WTC11 (cell line): ENCODE measurements at regions not wholly inside any gene's neighbourhood (a gene's known extent, or its start where the extent isn't known, plus 50 kb on each side); places are given as distances from the start of the nearest gene placed in this dataset.

ENCODE experiments used
- ATAC-seq: fragments of 200-7000 bp; cut with Tn5 transposase; 2 replicates; pipeline ENCODE4 v1.10.0; 2021; ENCODE audit warnings: mild to moderate bottlenecking, moderate library complexity
- CTCF ChIA-PET: fragments of 300-600 bp; sonication (Branson Sonifier 250); formaldehyde crosslinking; loops from one replicate; lab custom pipeline; 2021; ENCODE audit warnings: antibody characterized with exemption; lab: Charles Lee
- POLR2A ChIA-PET: fragments of 350-600 bp; sonication (Branson Sonifier 250); formaldehyde crosslinking; loops from one replicate; lab custom pipeline; 2021; ENCODE audit warnings: antibody characterized with exemption; lab: Charles Lee
- DNase-seq: peaks from one replicate; pipeline ENCODE4 v3.0.0; 2021; ENCODE audit warnings: low spot score
- H3K27ac Mint-ChIP-seq: 2 replicates; pipeline ENCODE4 v1.8.0; 2021; ENCODE audit warnings: mixed read lengths
- H3K27me3 Mint-ChIP-seq: 2 replicates; pipeline ENCODE4 v1.8.0; 2021; ENCODE audit warnings: low read depth, mild to moderate bottlenecking, moderate library complexity, mixed read lengths
- H3K36me3 Mint-ChIP-seq: 2 replicates; pipeline ENCODE4 v1.8.0; 2021; ENCODE audit warnings: mixed read lengths
- H3K4me1 Mint-ChIP-seq: 2 replicates; pipeline ENCODE4 v1.8.0; 2022; ENCODE audit warnings: mixed read lengths
- H3K4me3 Mint-ChIP-seq: 2 replicates; pipeline ENCODE4 v1.8.0; 2021; ENCODE audit warnings: mild to moderate bottlenecking, moderate library complexity, mixed read lengths
- H3K9me3 Mint-ChIP-seq: 2 replicates; pipeline ENCODE4 v1.8.0; 2021; ENCODE audit warnings: mixed read lengths
- ATF3 ChIP-seq: sonication (generic); formaldehyde crosslinking; conservative IDR thresholded peaks from 2 replicates; pipeline ENCODE4 v1.8.1; 2022; ENCODE audit warnings: mild to moderate bottlenecking, missing genetic modification reagents
- CREB1 ChIP-seq: sonication (generic); formaldehyde crosslinking; IDR thresholded peaks from 2 replicates; pipeline ENCODE4 v1.8.0; 2023; ENCODE audit warnings: mild to moderate bottlenecking, missing genetic modification reagents
- CREM ChIP-seq: sonication (generic); formaldehyde crosslinking; IDR thresholded peaks from 2 replicates; pipeline ENCODE4 v1.8.1; 2022; ENCODE audit warnings: mild to moderate bottlenecking, missing genetic modification reagents, moderate library complexity
- ELF4 ChIP-seq: sonication (generic); formaldehyde crosslinking; IDR thresholded peaks from 2 replicates; pipeline ENCODE4 v1.8.1; 2022; ENCODE audit warnings: low read depth, mild to moderate bottlenecking, moderate library complexity, missing genetic modification reagents
- FOXK1 ChIP-seq: sonication (generic); formaldehyde crosslinking; IDR thresholded peaks from 2 replicates; pipeline ENCODE4 v1.8.0; 2022; ENCODE audit warnings: mild to moderate bottlenecking, moderate library complexity, missing genetic modification reagents
- FOXP1 ChIP-seq: sonication (generic); formaldehyde crosslinking; IDR thresholded peaks from 2 replicates; pipeline ENCODE4 v1.8.0; 2022; ENCODE audit warnings: missing genetic modification reagents, mild to moderate bottlenecking, moderate library complexity, borderline replicate concordance
- GABPB1 ChIP-seq: sonication (generic); formaldehyde crosslinking; IDR thresholded peaks from 2 replicates; pipeline ENCODE4 v1.8.1; 2023; ENCODE audit warnings: mild to moderate bottlenecking, missing genetic modification reagents
- JAZF1 ChIP-seq: fragments of 250-450 bp; sonication (Bioruptor Pico); IDR thresholded peaks from 2 replicates; pipeline ENCODE4 v1.9.0; 2021; ENCODE audit warnings: moderate library complexity, mild to moderate bottlenecking, inconsistent platforms
- JUN ChIP-seq: sonication (generic); formaldehyde crosslinking; IDR thresholded peaks from 2 replicates; pipeline ENCODE4 v1.8.0; 2023; ENCODE audit warnings: mild to moderate bottlenecking, missing genetic modification reagents
- KAT7 ChIP-seq: sonication (generic); formaldehyde crosslinking; IDR thresholded peaks from 2 replicates; pipeline ENCODE4 v1.8.1; 2023; ENCODE audit warnings: missing genetic modification reagents, mild to moderate bottlenecking, borderline replicate concordance
- RORB ChIP-seq: fragments of 250-450 bp; sonication (Bioruptor Pico); IDR thresholded peaks from 2 replicates; pipeline ENCODE4 v1.9.0; 2021; ENCODE audit warnings: mild to moderate bottlenecking
- SMAD3 ChIP-seq: sonication (generic); formaldehyde crosslinking; IDR thresholded peaks from 2 replicates; pipeline ENCODE4 v1.8.0; 2022; ENCODE audit warnings: missing genetic modification reagents, mild to moderate bottlenecking, borderline replicate concordance
- SP1 ChIP-seq: sonication (generic); formaldehyde crosslinking; conservative IDR thresholded peaks from 2 replicates; pipeline ENCODE4 v1.8.1; 2022; ENCODE audit warnings: missing genetic modification reagents
- TCF7 ChIP-seq: sonication (generic); formaldehyde crosslinking; IDR thresholded peaks from 2 replicates; pipeline ENCODE4 v1.8.0; 2022; ENCODE audit warnings: mild to moderate bottlenecking, low read depth, missing genetic modification reagents, moderate library complexity
- ZNF219 ChIP-seq: sonication (generic); formaldehyde crosslinking; IDR thresholded peaks from 2 replicates; pipeline ENCODE4 v1.8.0; 2023; ENCODE audit warnings: missing genetic modification reagents, mild to moderate bottlenecking, borderline replicate concordance
- TF ChIP-seq, protein P1 (sequence below): fragments of 250-450 bp; sonication (Bioruptor Pico); IDR thresholded peaks from 2 replicates; pipeline ENCODE4 v1.9.0; 2021; ENCODE audit warnings: mild to moderate bottlenecking
- TF ChIP-seq, protein P2 (sequence below): sonication (generic); formaldehyde crosslinking; IDR thresholded peaks from 2 replicates; pipeline ENCODE4 v1.8.1; 2022; ENCODE audit warnings: mild to moderate bottlenecking, moderate library complexity, missing genetic modification reagents
- TF ChIP-seq, protein P3 (sequence below): sonication (generic); formaldehyde crosslinking; IDR thresholded peaks from 2 replicates; pipeline ENCODE4 v1.8.0; 2022; ENCODE audit warnings: mild to moderate bottlenecking, missing genetic modification reagents
- TF ChIP-seq, protein P4 (sequence below): sonication (generic); formaldehyde crosslinking; IDR thresholded peaks from 2 replicates; pipeline ENCODE4 v1.8.0; 2023; ENCODE audit warnings: mild to moderate bottlenecking, missing genetic modification reagents
- TF ChIP-seq, protein P5 (sequence below): sonication (generic); formaldehyde crosslinking; IDR thresholded peaks from 2 replicates; pipeline ENCODE4 v1.8.0; 2022; ENCODE audit warnings: mild to moderate bottlenecking, missing genetic modification reagents
- TF ChIP-seq, protein P6 (sequence below): sonication (generic); formaldehyde crosslinking; conservative IDR thresholded peaks from 2 replicates; pipeline ENCODE4 v1.8.1; 2023; ENCODE audit warnings: mild to moderate bottlenecking, low read depth, missing genetic modification reagents, moderate library complexity

- peaks cover 9% of the 10 kb centered on the region for H3K36me3 Mint-ChIP-seq
- no peaks in the 10 kb centered on the region for H3K27me3 Mint-ChIP-seq
- TF ChIP-seq, protein P1, sequence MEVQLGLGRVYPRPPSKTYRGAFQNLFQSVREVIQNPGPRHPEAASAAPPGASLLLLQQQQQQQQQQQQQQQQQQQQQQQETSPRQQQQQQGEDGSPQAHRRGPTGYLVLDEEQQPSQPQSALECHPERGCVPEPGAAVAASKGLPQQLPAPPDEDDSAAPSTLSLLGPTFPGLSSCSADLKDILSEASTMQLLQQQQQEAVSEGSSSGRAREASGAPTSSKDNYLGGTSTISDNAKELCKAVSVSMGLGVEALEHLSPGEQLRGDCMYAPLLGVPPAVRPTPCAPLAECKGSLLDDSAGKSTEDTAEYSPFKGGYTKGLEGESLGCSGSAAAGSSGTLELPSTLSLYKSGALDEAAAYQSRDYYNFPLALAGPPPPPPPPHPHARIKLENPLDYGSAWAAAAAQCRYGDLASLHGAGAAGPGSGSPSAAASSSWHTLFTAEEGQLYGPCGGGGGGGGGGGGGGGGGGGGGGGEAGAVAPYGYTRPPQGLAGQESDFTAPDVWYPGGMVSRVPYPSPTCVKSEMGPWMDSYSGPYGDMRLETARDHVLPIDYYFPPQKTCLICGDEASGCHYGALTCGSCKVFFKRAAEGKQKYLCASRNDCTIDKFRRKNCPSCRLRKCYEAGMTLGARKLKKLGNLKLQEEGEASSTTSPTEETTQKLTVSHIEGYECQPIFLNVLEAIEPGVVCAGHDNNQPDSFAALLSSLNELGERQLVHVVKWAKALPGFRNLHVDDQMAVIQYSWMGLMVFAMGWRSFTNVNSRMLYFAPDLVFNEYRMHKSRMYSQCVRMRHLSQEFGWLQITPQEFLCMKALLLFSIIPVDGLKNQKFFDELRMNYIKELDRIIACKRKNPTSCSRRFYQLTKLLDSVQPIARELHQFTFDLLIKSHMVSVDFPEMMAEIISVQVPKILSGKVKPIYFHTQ (CRISPR knock-in tag) = no peak
- TF ChIP-seq CREM (no peak), GABPB1 (no peak), CREB1 (CRISPR knock-in tag) (no peak), TCF7 (no peak), RORB (no peak), JUN (CRISPR knock-in tag) (no peak), ZNF219 (no peak), FOXK1 (CRISPR knock-in tag) (no peak), JAZF1 (no peak)
- TF ChIP-seq, protein P2, sequence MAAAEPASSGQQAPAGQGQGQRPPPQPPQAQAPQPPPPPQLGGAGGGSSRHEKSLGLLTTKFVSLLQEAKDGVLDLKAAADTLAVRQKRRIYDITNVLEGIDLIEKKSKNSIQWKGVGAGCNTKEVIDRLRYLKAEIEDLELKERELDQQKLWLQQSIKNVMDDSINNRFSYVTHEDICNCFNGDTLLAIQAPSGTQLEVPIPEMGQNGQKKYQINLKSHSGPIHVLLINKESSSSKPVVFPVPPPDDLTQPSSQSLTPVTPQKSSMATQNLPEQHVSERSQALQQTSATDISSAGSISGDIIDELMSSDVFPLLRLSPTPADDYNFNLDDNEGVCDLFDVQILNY = no peak
- TF ChIP-seq, protein P3, sequence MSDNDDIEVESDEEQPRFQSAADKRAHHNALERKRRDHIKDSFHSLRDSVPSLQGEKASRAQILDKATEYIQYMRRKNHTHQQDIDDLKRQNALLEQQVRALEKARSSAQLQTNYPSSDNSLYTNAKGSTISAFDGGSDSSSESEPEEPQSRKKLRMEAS (CRISPR knock-in tag) = no peak
- TF ChIP-seq, protein P4, sequence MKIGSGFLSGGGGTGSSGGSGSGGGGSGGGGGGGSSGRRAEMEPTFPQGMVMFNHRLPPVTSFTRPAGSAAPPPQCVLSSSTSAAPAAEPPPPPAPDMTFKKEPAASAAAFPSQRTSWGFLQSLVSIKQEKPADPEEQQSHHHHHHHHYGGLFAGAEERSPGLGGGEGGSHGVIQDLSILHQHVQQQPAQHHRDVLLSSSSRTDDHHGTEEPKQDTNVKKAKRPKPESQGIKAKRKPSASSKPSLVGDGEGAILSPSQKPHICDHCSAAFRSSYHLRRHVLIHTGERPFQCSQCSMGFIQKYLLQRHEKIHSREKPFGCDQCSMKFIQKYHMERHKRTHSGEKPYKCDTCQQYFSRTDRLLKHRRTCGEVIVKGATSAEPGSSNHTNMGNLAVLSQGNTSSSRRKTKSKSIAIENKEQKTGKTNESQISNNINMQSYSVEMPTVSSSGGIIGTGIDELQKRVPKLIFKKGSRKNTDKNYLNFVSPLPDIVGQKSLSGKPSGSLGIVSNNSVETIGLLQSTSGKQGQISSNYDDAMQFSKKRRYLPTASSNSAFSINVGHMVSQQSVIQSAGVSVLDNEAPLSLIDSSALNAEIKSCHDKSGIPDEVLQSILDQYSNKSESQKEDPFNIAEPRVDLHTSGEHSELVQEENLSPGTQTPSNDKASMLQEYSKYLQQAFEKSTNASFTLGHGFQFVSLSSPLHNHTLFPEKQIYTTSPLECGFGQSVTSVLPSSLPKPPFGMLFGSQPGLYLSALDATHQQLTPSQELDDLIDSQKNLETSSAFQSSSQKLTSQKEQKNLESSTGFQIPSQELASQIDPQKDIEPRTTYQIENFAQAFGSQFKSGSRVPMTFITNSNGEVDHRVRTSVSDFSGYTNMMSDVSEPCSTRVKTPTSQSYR (CRISPR knock-in tag) = no peak
- TF ChIP-seq, all 79 proteins: peak for 0
- peaks cover 5% of the 10 kb centered on the region for H3K9me3 Mint-ChIP-seq
- ChIA-PET CTCF (no interaction called here), POLR2A (no interaction called here)
- peaks cover 17% of the 10 kb centered on the region for H3K4me1 Mint-ChIP-seq
- no peak overlapping the region for H3K27ac Mint-ChIP-seq
- DNase-seq = no peak
- ATAC-seq = no peak
- H3K4me3 Mint-ChIP-seq = no peak overlapping the region
Measured at GRCh38 chr10:21265622-21266021, 259.9 kb downstream of the SKIDA1 start.

DNA sequence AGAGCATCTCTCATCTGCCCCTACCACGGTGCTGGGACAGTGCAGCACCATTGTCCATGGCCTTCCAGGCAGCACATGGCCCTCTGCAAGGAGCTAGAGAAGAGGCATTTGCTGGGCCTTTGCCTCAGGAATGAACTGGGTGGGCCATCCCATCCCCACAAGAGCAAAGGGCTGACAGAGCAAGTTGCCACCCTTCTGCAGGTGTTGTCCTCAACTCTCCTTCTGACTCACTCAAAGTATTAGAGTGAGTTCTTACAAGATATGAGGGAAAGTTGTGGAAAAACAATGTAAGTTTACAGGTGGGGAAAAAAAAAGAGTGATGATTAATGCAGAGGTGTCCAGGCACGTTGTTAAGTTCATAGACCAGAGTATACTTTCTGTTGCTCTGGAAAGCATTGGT lies 261.2 kb downstream of the SKIDA1 start:
- ChIA-PET POLR2A (no interaction called here), CTCF (no interaction called here)
- Mint-ChIP-seq H3K4me1 (peaks cover 20% of the 10 kb centered on the region), H3K27ac (no peak overlapping the region), H3K36me3 (peaks cover 8% of the 10 kb centered on the region), H3K27me3 (no peaks in the 10 kb centered on the region), H3K4me3 (no peak overlapping the region), H3K9me3 (peaks cover 3% of the 10 kb centered on the region; the same call in 1 of the 2 replicates)
- DNase-seq = no peak
- TF ChIP-seq, protein P4 (CRISPR knock-in tag) = no peak
- TF ChIP-seq, protein P5, sequence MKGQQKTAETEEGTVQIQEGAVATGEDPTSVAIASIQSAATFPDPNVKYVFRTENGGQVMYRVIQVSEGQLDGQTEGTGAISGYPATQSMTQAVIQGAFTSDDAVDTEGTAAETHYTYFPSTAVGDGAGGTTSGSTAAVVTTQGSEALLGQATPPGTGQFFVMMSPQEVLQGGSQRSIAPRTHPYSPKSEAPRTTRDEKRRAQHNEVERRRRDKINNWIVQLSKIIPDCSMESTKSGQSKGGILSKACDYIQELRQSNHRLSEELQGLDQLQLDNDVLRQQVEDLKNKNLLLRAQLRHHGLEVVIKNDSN = no peak
- no peak for TF ChIP-seq ATF3
- no peak for TF ChIP-seq SP1 (CRISPR knock-in tag)
- TF ChIP-seq SMAD3 (CRISPR knock-in tag) = no peak
- TF ChIP-seq, protein P6, sequence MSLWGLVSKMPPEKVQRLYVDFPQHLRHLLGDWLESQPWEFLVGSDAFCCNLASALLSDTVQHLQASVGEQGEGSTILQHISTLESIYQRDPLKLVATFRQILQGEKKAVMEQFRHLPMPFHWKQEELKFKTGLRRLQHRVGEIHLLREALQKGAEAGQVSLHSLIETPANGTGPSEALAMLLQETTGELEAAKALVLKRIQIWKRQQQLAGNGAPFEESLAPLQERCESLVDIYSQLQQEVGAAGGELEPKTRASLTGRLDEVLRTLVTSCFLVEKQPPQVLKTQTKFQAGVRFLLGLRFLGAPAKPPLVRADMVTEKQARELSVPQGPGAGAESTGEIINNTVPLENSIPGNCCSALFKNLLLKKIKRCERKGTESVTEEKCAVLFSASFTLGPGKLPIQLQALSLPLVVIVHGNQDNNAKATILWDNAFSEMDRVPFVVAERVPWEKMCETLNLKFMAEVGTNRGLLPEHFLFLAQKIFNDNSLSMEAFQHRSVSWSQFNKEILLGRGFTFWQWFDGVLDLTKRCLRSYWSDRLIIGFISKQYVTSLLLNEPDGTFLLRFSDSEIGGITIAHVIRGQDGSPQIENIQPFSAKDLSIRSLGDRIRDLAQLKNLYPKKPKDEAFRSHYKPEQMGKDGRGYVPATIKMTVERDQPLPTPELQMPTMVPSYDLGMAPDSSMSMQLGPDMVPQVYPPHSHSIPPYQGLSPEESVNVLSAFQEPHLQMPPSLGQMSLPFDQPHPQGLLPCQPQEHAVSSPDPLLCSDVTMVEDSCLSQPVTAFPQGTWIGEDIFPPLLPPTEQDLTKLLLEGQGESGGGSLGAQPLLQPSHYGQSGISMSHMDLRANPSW (CRISPR knock-in tag) = no peak
- TF ChIP-seq KAT7 (CRISPR knock-in tag) = no peak
- TF ChIP-seq ELF4 (CRISPR knock-in tag) = no peak
- TF ChIP-seq FOXP1 (CRISPR knock-in tag) = no peak
- ATAC-seq = no peak
